ENCODE measurements at regions not wholly inside any gene's neighbourhood (a gene's known extent, or its start where the extent isn't known, plus 50 kb on each side); places are given as distances from the start of the nearest gene placed in this dataset.

DNA sequence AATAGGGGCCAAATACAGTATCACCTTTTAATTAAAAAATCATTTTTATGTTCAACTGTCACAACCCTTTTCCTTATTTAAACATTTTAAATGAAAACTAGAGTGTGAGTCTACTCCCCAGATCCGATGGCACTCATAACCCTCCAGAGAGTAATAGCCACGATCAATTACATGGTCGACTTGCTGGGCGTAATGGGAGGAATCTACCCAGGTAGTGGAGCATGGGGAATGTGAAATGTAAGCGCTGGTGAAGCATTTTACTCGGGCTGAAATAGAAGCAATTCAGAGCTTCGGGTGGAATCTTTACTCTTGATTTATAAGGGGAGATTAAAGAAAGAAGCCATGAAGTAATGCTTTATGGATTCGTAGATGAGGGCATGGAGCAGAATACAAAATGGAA, 321.9 kb downstream of the ACTR3B start:
- TF ChIP-seq CTCF (conservative IDR thresholded peaks at IDR 0.05 in 1 of 2, IDR thresholded peaks at IDR 0.05 in 1 of 2; ENCODE audit: extremely low read depth in 1 of 2, insufficient read depth in 1 of 2, low read depth in 1 of 2, low read length in 2 of 2) = no peak
- TF ChIP-seq EZH2 (IDR thresholded peaks at IDR 0.05; ENCODE audit: borderline replicate concordance, low read length) = no peak
